ENCODE measurements at regions not wholly inside any gene's neighbourhood (a gene's known extent, or its start where the extent isn't known, plus 50 kb on each side); places are given as distances from the start of the nearest gene placed in this dataset.

- DNase-seq = no peak
These were observed 694.4 kb downstream of the EFNA5 start for GRCh38 chr5:106976363-106976762.

GRCh38 chr5:106974272-106974671 lies 696.5 kb downstream of the EFNA5 start:
- DNase-seq = no peak

GRCh38 chr5:106966686-106967315 lies 703.9 kb downstream of the EFNA5 start:
- no peak for DNase-seq

GRCh38 chr5:106964132-106964531 lies 706.6 kb downstream of the EFNA5 start:
- DNase-seq = no peak

- DNase-seq = no peak
These were observed 707.1 kb downstream of the EFNA5 start for GRCh38 chr5:106963630-106964029.

GRCh38 chr5:106962464-106963230 lies 708.1 kb downstream of the EFNA5 start:
- no peak for DNase-seq

GRCh38 chr5:106959387-106959786 lies 711.4 kb downstream of the EFNA5 start:
- DNase-seq = no peak

GRCh38 chr5:106957336-106957735 lies 713.4 kb downstream of the EFNA5 start:
- no peak for DNase-seq

- DNase-seq = no peak
These were observed 713.9 kb downstream of the EFNA5 start for GRCh38 chr5:106956886-106957285.

- DNase-seq = no peak
These were observed 714.5 kb downstream of the EFNA5 start for GRCh38 chr5:106956187-106956586.

GRCh38 chr5:106940986-106941385 lies 729.8 kb downstream of the EFNA5 start:
- DNase-seq = no peak

GRCh38 chr5:106940301-106940846 lies 730.4 kb downstream of the EFNA5 start:
- no peak for DNase-seq

- no peak for DNase-seq
These were observed 747.3 kb downstream of the EFNA5 start for GRCh38 chr5:106923409-106923808.

GRCh38 chr5:106921567-106921966 lies 749.2 kb downstream of the EFNA5 start:
- no peak for DNase-seq

- no peak for DNase-seq
These were observed 760.3 kb downstream of the EFNA5 start for GRCh38 chr5:106910486-106910885.

- no peak for DNase-seq
These were observed 761.0 kb downstream of the EFNA5 start for GRCh38 chr5:106909716-106910115.

GRCh38 chr5:106907979-106908378 lies 762.8 kb downstream of the EFNA5 start:
- DNase-seq = no peak

GRCh38 chr5:106906199-106906598 lies 764.5 kb downstream of the EFNA5 start:
- DNase-seq = no peak

GRCh38 chr5:106894964-106895363 lies 775.8 kb downstream of the EFNA5 start:
- DNase-seq = no peak

GRCh38 chr5:106882035-106882434 lies 788.7 kb downstream of the EFNA5 start:
- DNase-seq = no peak

GRCh38 chr5:106880656-106881055 lies 790.1 kb downstream of the EFNA5 start:
- DNase-seq = no peak

- no peak for DNase-seq
These were observed 792.9 kb downstream of the EFNA5 start for GRCh38 chr5:106877881-106878280.

- DNase-seq = no peak
These were observed 794.0 kb downstream of the EFNA5 start for GRCh38 chr5:106876665-106877194.

GRCh38 chr5:106876298-106876622 lies 794.5 kb downstream of the EFNA5 start:
- DNase-seq = no peak

All from DMS 273 treated with DMSO at 0.1 percent for 48 hours (cell line).